Natural killer cell treated with Interleukin-12 subunit alpha and Interleukin-12 subunit beta and Interleukin-15 and Interleukin-18, amount 100 ng/mL, for 72 hours (primary cell): ENCODE measurements at regions not wholly inside any gene's neighbourhood (a gene's known extent, or its start where the extent isn't known, plus 50 kb on each side); places are given as distances from the start of the nearest gene placed in this dataset.

Source experiments
- ATAC-seq, 2 donors: fragments of 150-1000 bp; cut with Tn5 transposase in 1 of 2; sonication (Bioruptor Pico), chemical (Tn5 transposase) in 1 of 2; 2 replicates each; pipeline ENCODE4 v1.10.0; 2021
- DNase-seq: peaks from one replicate; pipeline ENCODE4 v3.0.0; 2022; ENCODE audit warnings: low spot score
- H3K27ac Mint-ChIP-seq, 2 donors: 1 replicate in 1 of 2; 2 replicates in 1 of 2; pipeline ENCODE4 v1.8.0; 2022; ENCODE audit warnings: mixed read lengths in 2 of 2, mild to moderate bottlenecking in 1 of 2, moderate library complexity in 1 of 2
- H3K27me3 Mint-ChIP-seq, 2 donors: 1 replicate in 1 of 2; 2 replicates in 1 of 2; pipeline ENCODE4 v1.8.0; 2022; ENCODE audit warnings: mixed read lengths in 2 of 2
- H3K36me3 Mint-ChIP-seq: one replicate; pipeline ENCODE4 v1.8.0; 2022; ENCODE audit warnings: mixed read lengths
- H3K4me1 Mint-ChIP-seq, 2 donors: 1 replicate in 1 of 2; 2 replicates in 1 of 2; pipeline ENCODE4 v1.8.0; 2022; ENCODE audit warnings: low read depth in 2 of 2, mixed read lengths in 2 of 2, mild to moderate bottlenecking in 1 of 2
- H3K4me3 Mint-ChIP-seq: one replicate; pipeline ENCODE4 v1.8.0; 2022; ENCODE audit warnings: mixed read lengths
- H3K9me3 Mint-ChIP-seq: 2 replicates; pipeline ENCODE4 v1.8.0; 2022; ENCODE audit warnings: mixed read lengths

- H3K9me3 Mint-ChIP-seq = peaks cover 3% of the 10 kb centered on the region
- H3K27me3 Mint-ChIP-seq = peaks cover 2 to 13% of the 10 kb centered on the region in 2 donors
- no peak for ATAC-seq
- H3K4me3 Mint-ChIP-seq = no peak overlapping the region
- H3K4me1 Mint-ChIP-seq = no peaks in the 10 kb centered on the region
- DNase-seq = no peak
- no peak overlapping the region for H3K27ac Mint-ChIP-seq
- no peaks in the 10 kb centered on the region for H3K36me3 Mint-ChIP-seq
Observed at GRCh38 chr18:24843123-24843522, 382.7 kb downstream of the HRH4 start.

GRCh38 chr18:24846138-24846537 lies 385.7 kb downstream of the HRH4 start:
- H3K4me1 Mint-ChIP-seq = no peaks in the 10 kb centered on the region

GRCh38 chr18:24850532-24850931 lies 390.1 kb downstream of the HRH4 start:
- no peak for ATAC-seq
- Mint-ChIP-seq H3K27ac (no peak overlapping the region), H3K36me3 (no peaks in the 10 kb centered on the region), H3K4me1 (no peaks in the 10 kb centered on the region), H3K4me3 (no peak overlapping the region), H3K9me3 (peaks cover 3% of the 10 kb centered on the region), H3K27me3 (peaks cover 11 to 28% of the 10 kb centered on the region in 2 donors)
- DNase-seq = no peak

More at GRCh38 chr18:24846138-24846537, 385.7 kb downstream of the HRH4 start:
- no peak for DNase-seq
- no peak for ATAC-seq
- Mint-ChIP-seq H3K36me3 (no peaks in the 10 kb centered on the region), H3K27ac (no peak overlapping the region), H3K9me3 (peaks cover 3% of the 10 kb centered on the region), H3K4me3 (no peak overlapping the region), H3K27me3 (peaks cover 5 to 36% of the 10 kb centered on the region in 2 donors)

GRCh38 chr18:24853076-24853475 lies 392.6 kb downstream of the HRH4 start:
- H3K27me3 Mint-ChIP-seq = peaks cover 17 to 51% of the 10 kb centered on the region in 2 donors
- H3K9me3 Mint-ChIP-seq = peaks cover 3% of the 10 kb centered on the region
- H3K4me3 Mint-ChIP-seq = no peak overlapping the region
- no peaks in the 10 kb centered on the region for H3K36me3 Mint-ChIP-seq
- ATAC-seq (no peak), DNase-seq (no peak)
- no peaks in the 10 kb centered on the region for H3K4me1 Mint-ChIP-seq
- H3K27ac Mint-ChIP-seq = no peak overlapping the region

GRCh38 chr18:24860978-24861680 lies 400.7 kb downstream of the HRH4 start:
- Mint-ChIP-seq H3K27me3 (peaks cover 9 to 20% of the 10 kb centered on the region in 2 donors), H3K9me3 (no peaks in the 10 kb centered on the region), H3K4me3 (no peak overlapping the region), H3K4me1 (no peaks in the 10 kb centered on the region), H3K36me3 (no peaks in the 10 kb centered on the region), H3K27ac (no peak overlapping the region)
- no peak for DNase-seq
- ATAC-seq = no peak

- Mint-ChIP-seq H3K27me3 (peaks cover 9 to 11% of the 10 kb centered on the region in 2 donors), H3K27ac (no peak overlapping the region), H3K4me1 (no peaks in the 10 kb centered on the region), H3K9me3 (no peaks in the 10 kb centered on the region), H3K4me3 (no peak overlapping the region), H3K36me3 (no peaks in the 10 kb centered on the region)
- DNase-seq (no peak), ATAC-seq (no peak)
Observed at GRCh38 chr18:24862201-24862816, 401.9 kb downstream of the HRH4 start.

- no peaks in the 10 kb centered on the region for H3K36me3 Mint-ChIP-seq
- peaks cover 6% of the 10 kb centered on the region for H3K9me3 Mint-ChIP-seq
- DNase-seq = no peak
- no peak for ATAC-seq
- H3K27me3 Mint-ChIP-seq = peaks cover 11 to 12% of the 10 kb centered on the region in 2 donors
- H3K4me3 Mint-ChIP-seq = no peak overlapping the region
- H3K4me1 Mint-ChIP-seq = no peaks in the 10 kb centered on the region
- H3K27ac Mint-ChIP-seq = no peak overlapping the region
Observed at GRCh38 chr18:24868311-24868710, 407.9 kb downstream of the HRH4 start.

GRCh38 chr18:24868760-24869237 lies 408.4 kb downstream of the HRH4 start:
- H3K4me1 Mint-ChIP-seq = no peaks in the 10 kb centered on the region
- no peaks in the 10 kb centered on the region for H3K36me3 Mint-ChIP-seq
- H3K27ac Mint-ChIP-seq = no peak overlapping the region
- H3K9me3 Mint-ChIP-seq = peaks cover 6% of the 10 kb centered on the region
- ATAC-seq = no peak
- no peak overlapping the region for H3K4me3 Mint-ChIP-seq
- DNase-seq = no peak
- peaks cover 11 to 14% of the 10 kb centered on the region in 2 donors for H3K27me3 Mint-ChIP-seq

GRCh38 chr18:24869285-24869684 lies 408.8 kb downstream of the HRH4 start:
- peaks cover 6% of the 10 kb centered on the region for H3K9me3 Mint-ChIP-seq
- H3K4me1 Mint-ChIP-seq = no peaks in the 10 kb centered on the region
- H3K36me3 Mint-ChIP-seq = no peaks in the 10 kb centered on the region
- no peak overlapping the region for H3K4me3 Mint-ChIP-seq
- DNase-seq = no peak
- peaks cover 11 to 16% of the 10 kb centered on the region in 2 donors for H3K27me3 Mint-ChIP-seq
- no peak overlapping the region for H3K27ac Mint-ChIP-seq
- ATAC-seq = no peak

GRCh38 chr18:24875286-24875685 lies 414.8 kb downstream of the HRH4 start:
- Mint-ChIP-seq H3K9me3 (peaks cover 6% of the 10 kb centered on the region), H3K36me3 (no peaks in the 10 kb centered on the region), H3K4me1 (no peaks in the 10 kb centered on the region), H3K27me3 (peaks cover 23 to 32% of the 10 kb centered on the region in 2 donors), H3K27ac (no peak overlapping the region), H3K4me3 (no peak overlapping the region)
- DNase-seq (no peak), ATAC-seq (no peak)

- Mint-ChIP-seq H3K4me1 (no peaks in the 10 kb centered on the region), H3K36me3 (no peaks in the 10 kb centered on the region), H3K27ac (no peak overlapping the region), H3K4me3 (no peak overlapping the region), H3K9me3 (peaks cover 6% of the 10 kb centered on the region), H3K27me3 (peaks cover 24 to 36% of the 10 kb centered on the region in 2 donors)
- DNase-seq (no peak), ATAC-seq (no peak)
Observed at GRCh38 chr18:24875777-24876176, 415.3 kb downstream of the HRH4 start.

- Mint-ChIP-seq H3K27me3 (peaks cover 24 to 36% of the 10 kb centered on the region in 2 donors), H3K9me3 (peaks cover 6% of the 10 kb centered on the region), H3K27ac (no peak overlapping the region), H3K4me1 (no peaks in the 10 kb centered on the region), H3K36me3 (no peaks in the 10 kb centered on the region), H3K4me3 (no peak overlapping the region)
- no peak for DNase-seq
- no peak for ATAC-seq
Observed at GRCh38 chr18:24876266-24876665, 415.8 kb downstream of the HRH4 start.

GRCh38 chr18:24877066-24877465 lies 416.6 kb downstream of the HRH4 start:
- Mint-ChIP-seq H3K27me3 (peaks cover 20 to 32% of the 10 kb centered on the region in 2 donors), H3K9me3 (peaks cover 2% of the 10 kb centered on the region), H3K36me3 (no peaks in the 10 kb centered on the region), H3K4me3 (no peak overlapping the region), H3K4me1 (no peaks in the 10 kb centered on the region), H3K27ac (no peak overlapping the region)
- ATAC-seq (no peak), DNase-seq (no peak)

- ATAC-seq = no peak
- no peaks in the 10 kb centered on the region for H3K4me1 Mint-ChIP-seq
- peaks cover 17 to 28% of the 10 kb centered on the region in 2 donors for H3K27me3 Mint-ChIP-seq
- no peaks in the 10 kb centered on the region for H3K36me3 Mint-ChIP-seq
- no peaks in the 10 kb centered on the region for H3K9me3 Mint-ChIP-seq
- H3K4me3 Mint-ChIP-seq = no peak overlapping the region
- no peak for DNase-seq
- no peak overlapping the region for H3K27ac Mint-ChIP-seq
Observed at GRCh38 chr18:24877546-24877945, 417.1 kb downstream of the HRH4 start.
